CD4-positive, alpha-beta T cell treated with Interleukin-4 for 4 hours (primary cell): ENCODE measurements at regions not wholly inside any gene's neighbourhood (a gene's known extent, or its start where the extent isn't known, plus 50 kb on each side); places are given as distances from the start of the nearest gene placed in this dataset.

ENCODE experiments used
- DNase-seq: peaks from one replicate; pipeline ENCODE4 v3.0.0-alpha.2; 2020

- DNase-seq = no peak
These were observed 190.5 kb downstream of the GAS1 start for GRCh38 chr9:86756576-86757381.

GRCh38 chr9:86755561-86755941 lies 191.8 kb downstream of the GAS1 start:
- DNase-seq = no peak

GRCh38 chr9:86754581-86755560 lies 192.4 kb downstream of the GAS1 start:
- no peak for DNase-seq

GRCh38 chr9:86753836-86754235 lies 193.5 kb downstream of the GAS1 start:
- DNase-seq = no peak

- no peak for DNase-seq
These were observed 194.6 kb downstream of the GAS1 start for GRCh38 chr9:86752733-86753132.

- DNase-seq = no peak
These were observed 195.3 kb downstream of the GAS1 start for GRCh38 chr9:86751956-86752355.

- DNase-seq = no peak
These were observed 196.1 kb downstream of the GAS1 start for GRCh38 chr9:86751207-86751606.

GRCh38 chr9:86749894-86750255 lies 197.4 kb downstream of the GAS1 start:
- DNase-seq = no peak

- DNase-seq = no peak
These were observed 198.0 kb downstream of the GAS1 start for GRCh38 chr9:86749161-86749893.

GRCh38 chr9:86747711-86748110 lies 199.6 kb downstream of the GAS1 start:
- no peak for DNase-seq

- DNase-seq = no peak
These were observed 205.7 kb downstream of the GAS1 start for GRCh38 chr9:86741311-86742208.

GRCh38 chr9:86735772-86736458 lies 211.4 kb downstream of the GAS1 start:
- DNase-seq = no peak

- DNase-seq = no peak
These were observed 212.5 kb downstream of the GAS1 start for GRCh38 chr9:86734771-86735170.

- no peak for DNase-seq
These were observed 213.4 kb downstream of the GAS1 start for GRCh38 chr9:86733929-86734328.

- DNase-seq = no peak
These were observed 214.7 kb downstream of the GAS1 start for GRCh38 chr9:86732514-86733171.

- no peak for DNase-seq
These were observed 215.7 kb downstream of the GAS1 start for GRCh38 chr9:86731511-86732063.

- DNase-seq = no peak
These were observed 217.0 kb downstream of the GAS1 start for GRCh38 chr9:86730163-86730928.

GRCh38 chr9:86724529-86724928 lies 222.8 kb downstream of the GAS1 start:
- DNase-seq = no peak

GRCh38 chr9:86723346-86723745 lies 224.0 kb downstream of the GAS1 start:
- no peak for DNase-seq

- DNase-seq = no peak
These were observed 224.6 kb downstream of the GAS1 start for GRCh38 chr9:86722706-86723075.
